H9 (cell line): ENCODE measurements at regions not wholly inside any gene's neighbourhood (a gene's known extent, or its start where the extent isn't known, plus 50 kb on each side); places are given as distances from the start of the nearest gene placed in this dataset.

Experiments used
- DNase-seq: peaks from one replicate; pipeline ENCODE4 v3.0.0-alpha.2; 2017
- H2AFZ ChIP-seq: one replicate; pipeline ENCODE4 v1.6.1; 2013; ENCODE audit warnings: mild to moderate bottlenecking, low read length, control low read depth, moderate library complexity
- H2AK5ac ChIP-seq: 2 replicates; pipeline ENCODE4 v1.6.1; 2013; ENCODE audit warnings: low read length, control low read depth, mixed read lengths; ENCODE audit not compliant: insufficient read length
- H2BK120ac ChIP-seq: one replicate; pipeline ENCODE4 v1.6.1; 2013; ENCODE audit warnings: low read depth, mild to moderate bottlenecking, low read length, control low read depth, inconsistent platforms; ENCODE audit not compliant: poor library complexity, severe bottlenecking
- H2BK12ac ChIP-seq: 2 replicates; pipeline ENCODE4 v1.6.1; 2013; ENCODE audit warnings: low read length, control low read depth, mixed read lengths, low read depth; ENCODE audit not compliant: insufficient read length
- H2BK15ac ChIP-seq: 2 replicates; pipeline ENCODE4 v1.6.1; 2013; ENCODE audit warnings: low read depth, low read length, control low read depth
- H2BK20ac ChIP-seq: one replicate; pipeline ENCODE4 v1.6.1; 2013; ENCODE audit warnings: low read depth, mild to moderate bottlenecking, low read length, control low read depth, inconsistent platforms; ENCODE audit not compliant: poor library complexity, severe bottlenecking
- H2BK5ac ChIP-seq: 2 replicates; pipeline ENCODE4 v1.6.1; 2013; ENCODE audit warnings: low read length, control low read depth, mixed read lengths; ENCODE audit not compliant: insufficient read length
- H3K14ac ChIP-seq: 2 replicates; pipeline ENCODE4 v1.6.1; 2013; ENCODE audit warnings: low read length, control low read depth; ENCODE audit not compliant: insufficient read depth
- H3K18ac ChIP-seq: 2 replicates; pipeline ENCODE4 v1.6.1; 2013; ENCODE audit warnings: low read depth, mild to moderate bottlenecking, mixed read lengths, low read length, control low read depth; ENCODE audit not compliant: insufficient read length
- H3K23ac ChIP-seq: 2 replicates; pipeline ENCODE4 v1.6.1; 2013; ENCODE audit warnings: low read length, control low read depth, mixed read lengths, low read depth; ENCODE audit not compliant: insufficient read length
- H3K23me2 ChIP-seq: 2 replicates; pipeline ENCODE4 v1.6.1; 2013; ENCODE audit warnings: low read depth, mild to moderate bottlenecking, mixed read lengths, low read length, control low read depth; ENCODE audit not compliant: insufficient read length, poor library complexity, severe bottlenecking
- H3K27ac ChIP-seq: 2 replicates; pipeline ENCODE4 v1.5.1; 2013; ENCODE audit warnings: low read length, control low read depth, mixed read lengths, low read depth; ENCODE audit not compliant: insufficient read length
- H3K27me3 ChIP-seq: 2 replicates; pipeline ENCODE4 v1.6.1; 2013; ENCODE audit warnings: low read length, control low read depth, inconsistent platforms; ENCODE audit not compliant: insufficient read depth
- H3K4ac ChIP-seq: 2 replicates; pipeline ENCODE4 v1.6.1; 2013; ENCODE audit warnings: low read depth, mild to moderate bottlenecking, control low read depth, inconsistent platforms, low read length, moderate library complexity
- H3K4me1 ChIP-seq: 2 replicates; pipeline ENCODE4 v1.6.1; 2013; ENCODE audit warnings: low read length, control low read depth, inconsistent platforms; ENCODE audit not compliant: insufficient read depth
- H3K4me2 ChIP-seq: 2 replicates; pipeline ENCODE4 v1.6.1; 2013; ENCODE audit warnings: low read length, control low read depth, mixed read lengths; ENCODE audit not compliant: insufficient read length, insufficient read depth
- H3K56ac ChIP-seq: 2 replicates; pipeline ENCODE4 v1.6.1; 2013; ENCODE audit warnings: low read depth, mild to moderate bottlenecking, mixed read lengths, low read length, control low read depth; ENCODE audit not compliant: insufficient read length
- H3K79me1 ChIP-seq: 2 replicates; pipeline ENCODE4 v1.6.1; 2013; ENCODE audit warnings: low read depth, mild to moderate bottlenecking, moderate library complexity, low read length, control low read depth, inconsistent platforms; ENCODE audit not compliant: insufficient read depth, poor library complexity, severe bottlenecking
- H3K79me2 ChIP-seq: 2 replicates; pipeline ENCODE4 v1.6.1; 2013; ENCODE audit warnings: low read length, control low read depth, inconsistent platforms; ENCODE audit not compliant: insufficient read depth
- H3K9ac ChIP-seq: 2 replicates; pipeline ENCODE4 v1.6.1; 2013; ENCODE audit warnings: low read length, control low read depth, mixed read lengths; ENCODE audit not compliant: insufficient read length; ENCODE audit errors: extremely low read depth
- H3K9me3 ChIP-seq: one replicate; pipeline ENCODE4 v1.6.1; 2013; ENCODE audit warnings: low read depth, low read length, inconsistent platforms; ENCODE audit not compliant: control insufficient read depth
- H3T11ph ChIP-seq: one replicate; pipeline ENCODE4 v1.6.1; 2013; ENCODE audit warnings: mild to moderate bottlenecking, low read length, control low read depth, inconsistent platforms
- H4K20me1 ChIP-seq: one replicate; pipeline ENCODE4 v1.6.1; 2013; ENCODE audit not compliant: control insufficient read depth, insufficient read length, insufficient read depth
- H4K5ac ChIP-seq: 2 replicates; pipeline ENCODE4 v1.6.1; 2013; ENCODE audit warnings: low read depth, mild to moderate bottlenecking, mixed read lengths, low read length, control low read depth; ENCODE audit not compliant: insufficient read length
- H4K8ac ChIP-seq: replicated peaks from 2 replicates; pipeline ENCODE4 v1.6.1; 2013; ENCODE audit warnings: low read length, control low read depth, mixed read lengths, low read depth; ENCODE audit not compliant: insufficient read length
- H4K91ac ChIP-seq: 2 replicates; pipeline ENCODE4 v1.6.1; 2013; ENCODE audit warnings: low read depth, mild to moderate bottlenecking, moderate library complexity, mixed read lengths, low read length, control low read depth; ENCODE audit not compliant: insufficient read length
- H3K27ac Mint-ChIP-seq, 3 experiments: 2 replicates in 2 of 3; 3 replicates in 1 of 3; pipeline ENCODE4 v1.8.0; 2020 to 2021; ENCODE audit warnings: mixed read lengths in 3 of 3, mild to moderate bottlenecking in 1 of 3, moderate library complexity in 1 of 3
- H3K27me3 Mint-ChIP-seq: 2 replicates; pipeline ENCODE4 v1.8.0; 2021; ENCODE audit warnings: low read depth, mild to moderate bottlenecking, moderate library complexity, mixed read lengths
- H3K36me3 Mint-ChIP-seq, 3 experiments: 2 replicates in 2 of 3; 3 replicates in 1 of 3; pipeline ENCODE4 v1.8.0; 2020 to 2021; ENCODE audit warnings: low read depth in 3 of 3, mixed read lengths in 3 of 3; ENCODE audit not compliant: insufficient read depth in 1 of 3
- H3K4me1 Mint-ChIP-seq, 2 experiments: 2 replicates each; pipeline ENCODE4 v1.8.0; 2020; ENCODE audit warnings: mixed read lengths in 2 of 2
- H3K4me3 Mint-ChIP-seq, 2 experiments: 2 replicates in 1 of 2; 3 replicates in 1 of 2; pipeline ENCODE4 v1.8.0; 2020 to 2021; ENCODE audit warnings: mild to moderate bottlenecking in 2 of 2, mixed read lengths in 2 of 2, moderate library complexity in 1 of 2
- H3K9me3 Mint-ChIP-seq, 2 experiments: 2 replicates in 1 of 2; 3 replicates in 1 of 2; pipeline ENCODE4 v1.8.0; 2020; ENCODE audit warnings: mild to moderate bottlenecking in 2 of 2, mixed read lengths in 2 of 2, moderate library complexity in 1 of 2
- CTCF ChIP-seq: fragments of 200-600 bp; sonication (generic); conservative IDR thresholded peaks from 3 replicates; pipeline ENCODE4 v1.8.0; 2021; ENCODE audit warnings: antibody characterized with exemption, mild to moderate bottlenecking
- WGBS: extraction: QIAGEN DNeasy Blood & Tissue Kit; methylation state at CpG from one replicate; pipeline ENCODE4 v1.1.7; 2013; ENCODE audit warnings: missing lambda C conversion rate, low lambda C conversion rate, mixed read lengths; ENCODE audit not compliant: insufficient read length; ENCODE audit errors: extremely low coverage; 5-methylcytosine and 5-hydroxymethylcytosine counted together

- no peak overlapping the region for H2BK12ac ChIP-seq
- no peak for DNase-seq
- no peak overlapping the region for H3K23ac ChIP-seq
- no peak overlapping the region for H3K18ac ChIP-seq
- no peak overlapping the region for H2BK15ac ChIP-seq
- Mint-ChIP-seq H3K9me3 (no peaks in the 10 kb centered on the region), H3K36me3 (no peaks in the 10 kb centered on the region), H3K27me3 (no peaks in the 10 kb centered on the region), H3K27ac (no peak overlapping the region), H3K4me1 (peaks cover 2 to 4% of the 10 kb centered on the region in 2 experiments; a peak in 2 of 4 replicates), H3K4me3 (no peak overlapping the region)
- H3K9ac ChIP-seq: no peak overlapping the region
- no peaks in the 10 kb centered on the region for H3K9me3 ChIP-seq
- no peak overlapping the region for H3K4ac ChIP-seq
- H3K4me1 ChIP-seq: no peaks in the 10 kb centered on the region; the same call in 1 of the 2 replicates
- H3K14ac ChIP-seq: no peak overlapping the region
- H4K5ac ChIP-seq: no peak overlapping the region
- H3K56ac ChIP-seq: no peak overlapping the region
- no peaks in the 10 kb centered on the region for H3K79me1 ChIP-seq
- H3K4me2 ChIP-seq: no peak overlapping the region
- no peak overlapping the region for H2BK20ac ChIP-seq
- no peak overlapping the region for H2BK120ac ChIP-seq
- no peaks in the 10 kb centered on the region for H3K23me2 ChIP-seq
- no peak overlapping the region for H2AK5ac ChIP-seq
- H3K27ac ChIP-seq: no peak overlapping the region
- H4K91ac ChIP-seq: no peak overlapping the region
- H3K79me2 ChIP-seq: no peaks in the 10 kb centered on the region
- WGBS: no CpG with 5 or more reads among the region's 2 CpGs
- no peak overlapping the region for H2AFZ ChIP-seq
- TF ChIP-seq CTCF: no peak
- no peak overlapping the region for H4K8ac ChIP-seq
- H3T11ph ChIP-seq: no peak overlapping the region
- H2BK5ac ChIP-seq: no peak overlapping the region
- no peaks in the 10 kb centered on the region for H4K20me1 ChIP-seq
- H3K27me3 ChIP-seq: no peaks in the 10 kb centered on the region
Measured at GRCh38 chr4:123936621-123937043, 540.0 kb downstream of the SPRY1 start.
